ENCODE measurements at regions not wholly inside any gene's neighbourhood (a gene's known extent, or its start where the extent isn't known, plus 50 kb on each side); places are given as distances from the start of the nearest gene placed in this dataset.

DNA sequence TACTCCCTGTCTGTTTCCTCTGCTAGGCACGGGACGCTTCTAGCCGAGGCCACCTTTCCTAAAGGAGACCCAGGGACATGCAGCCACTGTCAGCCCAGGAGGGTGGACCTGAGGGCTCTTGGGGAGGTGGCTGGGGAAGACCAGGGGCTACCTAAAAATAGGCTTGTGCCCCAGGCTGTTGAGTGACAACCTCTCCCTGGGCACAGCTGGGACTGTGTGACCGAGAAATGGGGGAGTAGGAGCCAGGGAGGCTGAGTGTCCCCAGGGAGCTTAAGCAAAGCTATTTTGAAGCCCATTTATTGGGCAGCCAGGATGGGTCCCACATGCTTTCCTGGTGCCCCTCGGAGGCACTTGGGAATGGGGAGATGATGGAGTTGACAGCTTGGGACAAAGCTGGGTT is 63.8 kb downstream of the CALML3 start:
- H3K27me3 ChIP-seq (ENCODE audit: control insufficient read depth, insufficient read depth, low read length), result no peaks in the 10 kb centered on the region
- TF ChIP-seq, protein P1, sequence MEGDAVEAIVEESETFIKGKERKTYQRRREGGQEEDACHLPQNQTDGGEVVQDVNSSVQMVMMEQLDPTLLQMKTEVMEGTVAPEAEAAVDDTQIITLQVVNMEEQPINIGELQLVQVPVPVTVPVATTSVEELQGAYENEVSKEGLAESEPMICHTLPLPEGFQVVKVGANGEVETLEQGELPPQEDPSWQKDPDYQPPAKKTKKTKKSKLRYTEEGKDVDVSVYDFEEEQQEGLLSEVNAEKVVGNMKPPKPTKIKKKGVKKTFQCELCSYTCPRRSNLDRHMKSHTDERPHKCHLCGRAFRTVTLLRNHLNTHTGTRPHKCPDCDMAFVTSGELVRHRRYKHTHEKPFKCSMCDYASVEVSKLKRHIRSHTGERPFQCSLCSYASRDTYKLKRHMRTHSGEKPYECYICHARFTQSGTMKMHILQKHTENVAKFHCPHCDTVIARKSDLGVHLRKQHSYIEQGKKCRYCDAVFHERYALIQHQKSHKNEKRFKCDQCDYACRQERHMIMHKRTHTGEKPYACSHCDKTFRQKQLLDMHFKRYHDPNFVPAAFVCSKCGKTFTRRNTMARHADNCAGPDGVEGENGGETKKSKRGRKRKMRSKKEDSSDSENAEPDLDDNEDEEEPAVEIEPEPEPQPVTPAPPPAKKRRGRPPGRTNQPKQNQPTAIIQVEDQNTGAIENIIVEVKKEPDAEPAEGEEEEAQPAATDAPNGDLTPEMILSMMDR (IDR thresholded peaks at IDR 0.05), result no peak
- peaks cover 4% of the 10 kb centered on the region for H3K4me1 ChIP-seq
- no peaks in the 10 kb centered on the region for H3K79me2 ChIP-seq
- no peak overlapping the region for H3K4me2 ChIP-seq (ENCODE audit: low read length)
- no peak overlapping the region for H3K9ac ChIP-seq
- no peak overlapping the region for H3K4me3 ChIP-seq (ENCODE audit: low read depth, low read length)
- no peak overlapping the region for H3K27ac ChIP-seq
- no peak overlapping the region for H2AFZ ChIP-seq
- no peaks in the 10 kb centered on the region for H3K9me3 ChIP-seq (ENCODE audit: control insufficient read depth, low read length)
- no peaks in the 10 kb centered on the region for H3K36me3 ChIP-seq (ENCODE audit: control insufficient read depth, insufficient read depth, low read length)
